HFF-Myc (cell line): ENCODE measurements at regions not wholly inside any gene's neighbourhood (a gene's known extent, or its start where the extent isn't known, plus 50 kb on each side); places are given as distances from the start of the nearest gene placed in this dataset.

Experiments used
- DNase-seq: peaks from one replicate; pipeline ENCODE4 v3.0.0-alpha.2; 2011; ENCODE audit warnings: low read depth; ENCODE audit errors: extremely low read depth
- H3K4me3 ChIP-seq: replicated peaks from 2 replicates; pipeline ENCODE4 v1.5.1; 2011; ENCODE audit warnings: low read depth, mild to moderate bottlenecking, control low read depth, low read length
- TF ChIP-seq, protein P1 (sequence below): IDR thresholded peaks from 2 replicates; pipeline ENCODE4 v1.5.1; 2012; ENCODE audit warnings: mild to moderate bottlenecking, low read depth, low read length, control low read depth; ENCODE audit errors: missing control alignments

DNA sequence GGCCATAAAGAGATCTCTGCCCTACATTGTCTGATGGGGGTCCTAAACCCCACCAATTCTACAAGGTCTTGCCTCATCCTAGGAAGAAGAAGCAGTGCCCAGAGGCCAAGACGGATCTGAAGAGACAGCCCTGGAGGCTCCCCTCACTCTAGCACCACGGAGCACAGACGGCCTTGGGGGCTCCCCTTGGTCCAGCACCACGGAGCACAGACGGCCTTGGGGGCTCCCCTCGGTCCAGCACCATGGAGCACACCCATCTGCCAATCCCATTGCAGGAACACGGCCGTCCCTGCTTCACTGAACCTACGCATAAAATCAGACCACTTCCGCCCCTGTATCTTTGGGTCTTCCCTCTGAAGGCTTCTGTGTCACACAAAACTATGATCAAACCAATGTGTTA lies 215.1 kb upstream of the SALL3 start:
- TF ChIP-seq, protein P1, sequence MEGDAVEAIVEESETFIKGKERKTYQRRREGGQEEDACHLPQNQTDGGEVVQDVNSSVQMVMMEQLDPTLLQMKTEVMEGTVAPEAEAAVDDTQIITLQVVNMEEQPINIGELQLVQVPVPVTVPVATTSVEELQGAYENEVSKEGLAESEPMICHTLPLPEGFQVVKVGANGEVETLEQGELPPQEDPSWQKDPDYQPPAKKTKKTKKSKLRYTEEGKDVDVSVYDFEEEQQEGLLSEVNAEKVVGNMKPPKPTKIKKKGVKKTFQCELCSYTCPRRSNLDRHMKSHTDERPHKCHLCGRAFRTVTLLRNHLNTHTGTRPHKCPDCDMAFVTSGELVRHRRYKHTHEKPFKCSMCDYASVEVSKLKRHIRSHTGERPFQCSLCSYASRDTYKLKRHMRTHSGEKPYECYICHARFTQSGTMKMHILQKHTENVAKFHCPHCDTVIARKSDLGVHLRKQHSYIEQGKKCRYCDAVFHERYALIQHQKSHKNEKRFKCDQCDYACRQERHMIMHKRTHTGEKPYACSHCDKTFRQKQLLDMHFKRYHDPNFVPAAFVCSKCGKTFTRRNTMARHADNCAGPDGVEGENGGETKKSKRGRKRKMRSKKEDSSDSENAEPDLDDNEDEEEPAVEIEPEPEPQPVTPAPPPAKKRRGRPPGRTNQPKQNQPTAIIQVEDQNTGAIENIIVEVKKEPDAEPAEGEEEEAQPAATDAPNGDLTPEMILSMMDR: no peak
- no peak overlapping the region for H3K4me3 ChIP-seq
- no peak for DNase-seq

GRCh38 chr18:78765142-78765541 lies 214.5 kb upstream of the SALL3 start:
- no peak overlapping the region for H3K4me3 ChIP-seq
- DNase-seq: no peak
- TF ChIP-seq, protein P1: no peak

GRCh38 chr18:78765637-78766281 lies 213.9 kb upstream of the SALL3 start:
- DNase-seq: no peak
- TF ChIP-seq, protein P1: no peak
- H3K4me3 ChIP-seq: no peak overlapping the region

DNA sequence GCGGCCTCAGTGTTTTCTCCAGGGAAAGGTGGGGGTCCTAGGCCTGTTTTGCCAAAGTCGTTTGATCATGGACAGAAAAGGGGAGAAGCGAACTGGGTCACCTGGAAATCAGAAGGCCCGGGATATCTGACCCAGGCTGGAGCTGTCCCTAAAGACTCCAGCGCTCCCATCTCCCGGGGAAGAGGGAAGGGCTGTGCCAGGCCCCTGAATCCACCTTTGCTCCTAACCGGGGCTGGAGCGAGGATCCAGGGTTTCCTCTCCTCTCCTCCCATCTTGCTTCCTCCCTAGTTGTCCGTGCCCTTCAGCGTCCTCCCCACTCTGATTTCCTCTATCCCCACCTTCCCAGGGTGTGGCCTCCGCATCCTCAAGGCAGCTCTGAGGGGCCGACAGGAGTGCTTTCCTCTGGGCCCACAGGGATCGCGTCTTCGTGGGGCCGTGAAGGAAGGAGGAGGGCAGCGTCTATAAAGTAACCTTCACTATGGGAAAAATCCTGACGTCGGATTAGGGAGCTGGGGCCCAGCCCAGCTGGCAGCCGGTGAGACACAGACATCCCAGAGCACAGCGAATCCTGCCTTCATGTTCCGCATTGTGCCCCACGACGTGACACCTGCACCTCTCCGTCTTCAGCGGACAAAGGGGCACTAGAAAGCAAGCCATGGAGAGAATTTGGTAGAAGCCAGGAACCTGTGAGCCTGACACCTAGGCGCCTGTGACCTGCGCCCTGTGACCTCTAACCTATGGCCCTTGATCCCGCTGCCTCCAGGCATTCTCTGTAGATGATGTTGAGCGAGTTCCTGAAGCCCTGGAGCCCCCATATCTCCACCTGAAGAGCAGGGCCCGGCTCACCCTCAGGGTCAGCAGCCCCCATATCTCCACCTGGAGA lies 212.7 kb upstream of the SALL3 start:
- TF ChIP-seq, protein P1: no peak
- no peak overlapping the region for H3K4me3 ChIP-seq
- no peak for DNase-seq

DNA sequence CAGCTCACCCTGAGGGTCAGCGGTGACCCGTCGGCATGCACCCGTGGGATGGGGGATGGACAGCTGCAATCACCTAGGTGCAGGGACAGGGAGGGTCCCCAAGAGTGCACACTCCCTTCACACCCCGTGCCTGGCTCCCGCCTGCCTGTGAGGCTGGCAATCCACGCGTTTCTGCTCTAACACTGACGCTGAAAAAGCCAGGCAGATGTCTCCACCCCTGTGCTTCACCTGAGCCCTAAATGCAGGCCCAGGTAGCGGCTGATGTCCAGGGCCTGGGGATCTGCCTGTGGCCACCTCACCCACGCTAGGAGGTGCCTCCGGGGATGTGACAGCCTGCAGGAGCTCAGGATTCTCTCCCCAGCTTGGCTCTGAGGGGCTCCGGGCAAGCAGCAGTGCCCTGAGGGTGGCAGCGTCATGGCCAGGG lies 212.0 kb upstream of the SALL3 start:
- no peak overlapping the region for H3K4me3 ChIP-seq
- TF ChIP-seq, protein P1: no peak
- DNase-seq: no peak

- TF ChIP-seq, protein P1: no peak
- no peak for DNase-seq
- no peak overlapping the region for H3K4me3 ChIP-seq
Observed at GRCh38 chr18:78768221-78768620, 211.4 kb upstream of the SALL3 start.
